SHP77 treated with DMSO at 0.1 percent for 48 hours (cell line): ENCODE measurements at regions not wholly inside any gene's neighbourhood (a gene's known extent, or its start where the extent isn't known, plus 50 kb on each side); places are given as distances from the start of the nearest gene placed in this dataset.
"Not testable (repeated sequence)": the region's sequence is repeated elsewhere in the genome, so short reads cannot be mapped to it uniquely, and the experiment has no call there.

Experiments
- DNase-seq: peaks from one replicate; lab custom pipeline; 2025; lab: John Stamatoyannopoulos, UW

- DNase-seq = not testable (repeated sequence)
Observed at GRCh38 chr7:121497545-121497944, 101.4 kb upstream of the FAM3C start.

DNA sequence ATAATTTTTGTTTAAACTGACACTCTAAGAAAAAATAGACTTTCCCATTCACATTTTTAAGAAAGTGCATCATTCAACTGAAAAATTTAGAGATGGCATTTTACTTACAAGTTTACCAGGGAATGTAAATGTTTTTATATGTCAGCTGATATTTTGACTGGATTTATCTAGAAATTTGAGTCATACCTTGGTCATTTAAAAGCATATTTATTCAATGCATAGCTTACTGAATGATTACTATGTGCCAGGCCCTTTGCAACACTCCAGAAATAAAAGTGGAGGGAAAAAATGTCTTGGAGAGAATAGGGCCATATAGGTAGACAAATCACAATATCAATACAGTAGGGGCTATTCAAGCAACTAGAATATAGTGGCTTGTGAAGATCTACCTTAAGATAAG, 98.4 kb upstream of the FAM3C start:
- DNase-seq = no peak

GRCh38 chr7:121493553-121493952, 97.4 kb upstream of the FAM3C start:
- DNase-seq = no peak

GRCh38 chr7:121490309-121490708, 94.2 kb upstream of the FAM3C start:
- no peak for DNase-seq

DNA sequence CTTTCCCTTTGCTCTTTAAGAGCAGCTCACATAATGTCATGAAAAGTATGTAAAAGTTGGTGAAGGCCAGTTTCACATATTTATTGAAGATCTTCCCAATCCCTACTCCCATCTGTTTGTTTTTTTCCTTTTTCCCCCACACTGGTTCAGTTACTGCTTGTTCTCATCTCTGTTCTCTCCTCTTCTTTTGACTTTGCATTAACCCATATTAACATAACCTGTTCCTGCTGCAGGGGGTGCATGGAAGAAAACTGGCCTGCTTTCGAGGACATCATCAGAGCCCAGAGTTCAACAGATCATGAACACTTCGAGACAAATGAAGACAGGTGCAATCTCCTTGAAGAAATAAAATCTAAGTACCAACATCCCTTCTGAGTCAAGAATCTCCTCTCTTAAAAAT, 93.3 kb upstream of the FAM3C start:
- no peak for DNase-seq

- DNase-seq = no peak
Observed at GRCh38 chr7:121488111-121488650, 92.1 kb upstream of the FAM3C start.

DNA sequence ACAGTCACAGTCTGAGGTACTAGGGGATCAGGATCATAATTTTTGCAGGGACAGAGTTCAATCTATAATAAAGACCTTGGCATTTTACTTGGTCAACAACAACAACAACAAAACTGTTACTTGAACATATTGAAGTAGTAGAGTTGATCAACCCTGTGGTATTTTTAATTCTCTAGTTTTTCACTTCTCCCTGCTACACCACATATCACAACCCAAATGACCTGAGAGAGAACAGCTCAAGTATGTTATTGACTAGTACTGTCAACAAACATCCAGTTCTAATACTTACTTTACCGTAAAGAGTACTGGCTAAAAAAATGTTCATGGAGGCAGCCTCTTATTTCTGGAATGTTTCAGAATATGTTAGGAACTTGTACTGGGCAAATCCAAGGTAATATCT, 90.5 kb upstream of the FAM3C start:
- no peak for DNase-seq

- no peak for DNase-seq
Observed at GRCh38 chr7:121485467-121486243, 89.5 kb upstream of the FAM3C start.

GRCh38 chr7:121484089-121484763, 88.1 kb upstream of the FAM3C start:
- no peak for DNase-seq

GRCh38 chr7:121480566-121481335, 84.6 kb upstream of the FAM3C start:
- DNase-seq = no peak

- no peak for DNase-seq
Observed at GRCh38 chr7:121480058-121480457, 84.0 kb upstream of the FAM3C start.

- DNase-seq = no peak
Observed at GRCh38 chr7:121479466-121479865, 83.4 kb upstream of the FAM3C start.

DNA sequence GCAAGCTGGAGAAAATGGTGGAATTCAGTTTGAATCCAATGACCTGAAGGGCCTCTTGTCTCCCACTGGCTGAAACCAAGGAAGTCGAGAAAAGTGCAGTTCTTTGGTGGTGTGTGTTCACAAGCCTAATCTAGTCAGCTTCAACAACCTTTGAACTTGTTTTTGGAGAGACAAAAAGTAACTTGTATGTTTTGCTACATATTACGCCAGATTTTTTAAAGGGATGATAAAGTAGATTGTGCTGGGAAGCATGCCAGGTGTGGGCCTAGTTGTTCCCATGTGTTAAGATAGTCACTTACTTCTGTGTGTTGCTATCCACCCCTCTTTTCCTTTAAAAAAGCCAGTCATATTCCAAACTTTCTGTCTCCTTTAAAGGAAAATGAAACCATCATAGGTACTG, 79.7 kb upstream of the FAM3C start:
- no peak for DNase-seq

DNA sequence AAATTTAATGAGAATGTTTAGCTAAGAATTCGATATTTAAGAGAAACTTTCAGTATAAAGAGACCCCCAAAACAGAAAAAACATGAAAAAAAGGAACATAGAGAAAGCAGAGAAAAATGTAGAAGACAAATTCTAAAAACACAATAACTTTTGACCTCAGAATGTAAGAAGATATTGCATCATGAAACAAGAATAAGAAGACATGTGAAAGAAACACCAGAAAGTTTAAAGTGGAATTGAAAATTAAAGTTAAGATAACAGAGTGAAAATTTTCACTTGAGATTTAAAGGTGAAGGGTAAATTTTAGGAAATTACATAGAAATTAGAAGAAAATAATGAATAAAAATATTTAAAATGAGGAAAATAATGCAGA, 78.2 kb upstream of the FAM3C start:
- no peak for DNase-seq

DNA sequence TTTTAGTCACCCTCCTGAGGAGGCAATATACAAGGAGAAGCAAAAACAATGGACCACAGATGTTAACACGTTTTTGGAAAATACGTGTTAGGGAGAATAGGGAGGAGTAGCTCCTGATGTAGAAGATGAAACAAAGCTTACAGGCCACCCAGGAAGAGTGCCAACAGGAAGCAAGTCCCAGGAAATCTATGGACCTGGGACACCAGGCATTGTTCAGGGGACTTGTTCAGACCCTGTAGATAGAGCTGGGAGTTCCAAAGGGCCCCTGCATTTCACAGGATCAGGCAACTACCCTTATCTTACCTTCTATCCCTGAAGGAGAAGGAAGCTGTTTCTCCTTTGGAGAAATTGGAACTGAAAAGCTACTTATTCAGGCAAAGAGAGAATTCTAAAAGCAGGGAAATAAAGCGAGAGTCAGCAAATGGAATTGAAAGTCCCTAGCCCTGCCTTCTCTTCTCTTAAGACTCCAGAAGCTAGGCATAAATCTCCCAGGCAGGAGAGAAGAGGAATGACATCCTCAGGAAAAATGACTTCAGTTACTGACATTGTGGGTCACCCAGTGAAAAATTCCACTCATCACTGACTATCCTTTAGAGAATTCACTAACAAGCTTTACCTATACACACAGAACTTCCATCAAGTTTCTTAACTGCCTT, 77.7 kb upstream of the FAM3C start:
- DNase-seq = no peak

GRCh38 chr7:121466455-121466854, 70.3 kb upstream of the FAM3C start:
- no peak for DNase-seq

DNA sequence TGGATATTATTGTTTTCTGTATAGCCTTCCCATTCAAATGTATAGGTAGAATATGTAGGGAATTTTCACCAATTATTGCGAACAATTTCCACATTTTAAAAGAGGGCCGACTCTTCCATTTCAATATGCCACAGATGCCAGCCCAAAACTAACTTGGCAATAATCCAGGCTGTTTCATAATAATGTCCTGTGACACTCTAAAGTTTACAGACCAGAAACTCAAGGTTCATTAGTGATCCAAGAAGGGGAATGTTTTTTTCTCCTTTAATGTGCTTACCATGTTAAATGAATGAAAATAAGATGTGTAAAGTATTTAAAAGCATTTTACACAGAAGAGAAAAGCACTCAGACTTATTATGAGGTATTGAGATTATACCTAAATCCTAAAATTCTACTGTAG, 63.0 kb upstream of the FAM3C start:
- no peak for DNase-seq

DNA sequence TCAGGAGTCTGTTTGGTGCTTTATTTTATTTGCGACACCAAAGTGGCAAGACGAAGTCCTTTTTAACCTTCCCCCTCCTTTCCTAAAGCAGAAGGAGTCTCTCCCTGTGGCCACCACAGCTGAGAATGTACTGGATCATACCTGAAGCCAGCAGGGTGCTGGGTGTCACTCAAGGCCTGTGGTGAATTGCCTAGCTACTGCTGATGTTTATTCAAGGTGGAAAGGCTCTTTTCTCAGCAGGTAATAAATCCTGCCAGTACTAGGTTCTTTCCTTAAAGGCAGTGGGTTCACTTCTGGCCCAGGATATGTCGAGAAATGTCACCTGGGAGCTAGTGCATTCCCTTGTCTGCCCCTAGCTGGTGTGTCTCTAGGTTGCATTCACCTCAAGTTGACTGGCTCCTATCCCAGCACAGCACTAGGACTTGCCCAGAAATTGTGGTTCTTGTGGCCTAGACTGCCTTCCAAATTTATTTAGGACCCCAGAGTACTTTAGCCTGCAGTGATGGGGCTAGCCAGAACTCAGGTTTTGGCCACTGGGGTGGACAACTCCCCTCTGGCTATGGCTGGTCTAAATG, 60.8 kb upstream of the FAM3C start:
- no peak for DNase-seq

DNA sequence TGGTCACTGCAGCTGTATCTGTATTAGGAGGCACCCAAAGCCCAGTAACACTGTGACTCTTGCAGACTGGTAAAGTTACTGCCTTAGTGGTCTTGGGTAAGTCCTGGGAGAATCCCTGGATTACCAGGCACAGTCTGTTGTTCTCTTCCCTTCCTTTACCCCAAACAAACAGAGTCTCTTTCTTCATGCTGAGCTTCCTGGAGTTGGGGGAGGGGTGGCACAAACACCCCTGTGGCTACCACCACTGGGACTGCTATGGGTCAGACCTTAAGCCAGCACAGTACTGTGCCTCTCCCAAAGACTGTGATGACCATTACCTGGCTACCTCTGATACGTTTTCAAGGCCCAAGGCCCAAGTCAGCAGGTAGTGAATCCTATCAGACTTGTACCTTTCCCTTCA, 59.9 kb upstream of the FAM3C start:
- no peak for DNase-seq

DNA sequence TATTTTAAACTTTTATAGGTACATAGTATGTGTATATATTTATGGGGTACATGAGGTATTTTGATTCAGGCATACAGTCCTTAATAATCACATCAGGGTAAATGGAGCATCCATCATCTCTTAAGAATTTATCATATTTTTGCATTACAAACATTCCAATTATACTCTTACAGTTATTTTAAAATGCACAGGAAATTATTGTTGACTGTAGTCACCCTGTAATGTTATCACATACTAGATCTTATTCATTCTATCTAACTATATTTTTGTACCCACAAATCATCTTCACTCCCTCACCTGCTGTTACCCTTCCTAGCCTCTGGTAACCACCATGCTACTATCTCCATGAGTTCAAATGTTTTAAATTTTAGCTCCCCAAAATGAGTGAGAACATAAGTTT, 56.3 kb upstream of the FAM3C start:
- no peak for DNase-seq

- DNase-seq = no peak
Observed at GRCh38 chr7:121451367-121452094, 55.4 kb upstream of the FAM3C start.
